K562 (cell line): ENCODE measurements at regions not wholly inside any gene's neighbourhood (a gene's known extent, or its start where the extent isn't known, plus 50 kb on each side); places are given as distances from the start of the nearest gene placed in this dataset.

Experiments
- ARHGAP35 ChIP-seq: fragments of 450-650 bp; IDR thresholded peaks from 2 replicates; pipeline ENCODE4 v1.6.1; 2018; ENCODE audit not compliant: partially characterized antibody
- EP300 ChIP-seq: IDR thresholded peaks from 2 replicates; pipeline ENCODE4 v1.6.1; 2012; ENCODE audit warnings: low read length, improper control_type of control experiment
- EZH2 ChIP-seq: IDR thresholded peaks from 2 replicates; pipeline ENCODE4 v1.6.1; 2012; ENCODE audit warnings: low read depth, mild to moderate bottlenecking, inconsistent platforms, low read length, borderline replicate concordance
- FOXK1 ChIP-seq: sonication (generic); formaldehyde crosslinking; IDR thresholded peaks from 2 replicates; pipeline ENCODE4 v1.8.0; 2022; ENCODE audit warnings: missing genetic modification reagents, mild to moderate bottlenecking, borderline replicate concordance
- GATAD2B ChIP-seq: fragments of 450-650 bp; IDR thresholded peaks from 2 replicates; pipeline ENCODE4 v1.6.1; 2017; ENCODE audit warnings: mild to moderate bottlenecking, borderline replicate concordance
- POLR2AphosphoS5 ChIP-seq: IDR thresholded peaks from 2 replicates; pipeline ENCODE4 v1.6.1; 2011; ENCODE audit warnings: mild to moderate bottlenecking, low read depth, low read length, moderate library complexity; ENCODE audit not compliant: control insufficient read depth, insufficient read depth
- XRCC5 ChIP-seq: fragments of 200-400 bp; formaldehyde crosslinking; IDR thresholded peaks from 2 replicates; pipeline ENCODE4 v1.6.1; 2017; ENCODE audit warnings: low read depth, mild to moderate bottlenecking, low read length
- ZNF24 ChIP-seq: fragments of 450-650 bp; IDR thresholded peaks from 2 replicates; pipeline ENCODE4 v1.6.1; 2016
- ZNF253 ChIP-seq: fragments of 250-450 bp; sonication (Bioruptor Pico); conservative IDR thresholded peaks from 2 replicates; pipeline ENCODE4 v1.6.1; 2021; ENCODE audit warnings: mild to moderate bottlenecking
- ZNF780A ChIP-seq: fragments of 250-450 bp; sonication (Bioruptor Pico); IDR thresholded peaks from 2 replicates; pipeline ENCODE4 v1.5.0; 2021; ENCODE audit warnings: mild to moderate bottlenecking
- TF ChIP-seq, protein P1 (sequence below), 3 experiments: IDR thresholded peaks in 2 of 3; conservative IDR thresholded peaks in 1 of 3; 2 replicates each; pipeline ENCODE4 v1.5.1; 2011 to 2012; ENCODE audit warnings: low read length in 3 of 3, mild to moderate bottlenecking in 3 of 3, control low read depth in 2 of 3, improper control_type of control experiment in 1 of 3, inconsistent platforms in 1 of 3, low read depth in 1 of 3, mixed read lengths in 1 of 3, moderate library complexity in 1 of 3; ENCODE audit not compliant: insufficient read depth in 2 of 3
- TF ChIP-seq, protein P2 (sequence below): fragments of 450-650 bp; formaldehyde crosslinking; IDR thresholded peaks from 2 replicates; pipeline ENCODE4 v1.4.0; 2020; ENCODE audit warnings: mild to moderate bottlenecking
- TF ChIP-seq, protein P3 (sequence below): sonication (generic); formaldehyde crosslinking; IDR thresholded peaks from 2 replicates; pipeline ENCODE4 v1.9.0; 2022; ENCODE audit warnings: mild to moderate bottlenecking, missing genetic modification reagents

DNA sequence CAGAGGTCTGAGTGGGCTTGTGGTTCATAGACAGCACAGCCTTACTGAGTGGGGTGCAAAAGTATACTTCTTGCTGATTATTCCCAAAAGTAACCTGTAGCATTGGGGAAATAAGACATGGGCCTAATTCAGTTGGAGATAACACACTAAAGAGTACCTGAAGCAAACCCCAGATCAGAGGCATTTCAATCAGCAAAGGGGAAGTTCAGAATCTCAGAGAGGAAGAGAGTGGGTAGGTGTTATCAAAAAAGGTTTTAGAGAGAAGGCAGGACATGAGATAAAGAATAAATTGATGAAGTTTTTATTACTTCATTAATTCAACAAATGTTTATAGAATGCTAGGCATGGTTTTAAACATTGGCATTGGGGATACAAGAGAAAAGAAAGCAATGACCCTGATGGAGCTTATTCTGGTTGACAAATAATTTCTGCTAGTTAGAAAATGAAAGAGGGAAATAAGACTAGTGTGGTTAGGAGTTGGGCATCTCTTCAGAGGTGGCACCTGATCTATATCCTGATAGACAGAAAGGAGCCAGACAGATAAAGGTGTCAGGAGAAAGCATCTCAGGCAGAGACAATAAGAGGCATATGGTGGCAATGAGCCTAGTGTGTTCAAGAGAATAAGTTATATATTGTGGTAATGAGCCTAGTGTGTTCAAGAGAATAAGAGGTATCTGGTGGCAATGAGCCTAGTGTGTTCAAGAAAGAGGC, 153.8 kb upstream of the SETBP1 start:
- no peak for TF ChIP-seq POLR2AphosphoS5
- TF ChIP-seq XRCC5: no peak
- TF ChIP-seq, protein P1, sequence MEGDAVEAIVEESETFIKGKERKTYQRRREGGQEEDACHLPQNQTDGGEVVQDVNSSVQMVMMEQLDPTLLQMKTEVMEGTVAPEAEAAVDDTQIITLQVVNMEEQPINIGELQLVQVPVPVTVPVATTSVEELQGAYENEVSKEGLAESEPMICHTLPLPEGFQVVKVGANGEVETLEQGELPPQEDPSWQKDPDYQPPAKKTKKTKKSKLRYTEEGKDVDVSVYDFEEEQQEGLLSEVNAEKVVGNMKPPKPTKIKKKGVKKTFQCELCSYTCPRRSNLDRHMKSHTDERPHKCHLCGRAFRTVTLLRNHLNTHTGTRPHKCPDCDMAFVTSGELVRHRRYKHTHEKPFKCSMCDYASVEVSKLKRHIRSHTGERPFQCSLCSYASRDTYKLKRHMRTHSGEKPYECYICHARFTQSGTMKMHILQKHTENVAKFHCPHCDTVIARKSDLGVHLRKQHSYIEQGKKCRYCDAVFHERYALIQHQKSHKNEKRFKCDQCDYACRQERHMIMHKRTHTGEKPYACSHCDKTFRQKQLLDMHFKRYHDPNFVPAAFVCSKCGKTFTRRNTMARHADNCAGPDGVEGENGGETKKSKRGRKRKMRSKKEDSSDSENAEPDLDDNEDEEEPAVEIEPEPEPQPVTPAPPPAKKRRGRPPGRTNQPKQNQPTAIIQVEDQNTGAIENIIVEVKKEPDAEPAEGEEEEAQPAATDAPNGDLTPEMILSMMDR (IDR thresholded peaks at IDR 0.05 in 2 of 3, conservative IDR thresholded peaks at IDR 0.05 in 1 of 3; ENCODE audit: insufficient read depth in 2 of 3, low read depth in 1 of 3, low read length in 3 of 3): no peak
- TF ChIP-seq EP300: no peak
- no peak for TF ChIP-seq ZNF24
- TF ChIP-seq, protein P2, sequence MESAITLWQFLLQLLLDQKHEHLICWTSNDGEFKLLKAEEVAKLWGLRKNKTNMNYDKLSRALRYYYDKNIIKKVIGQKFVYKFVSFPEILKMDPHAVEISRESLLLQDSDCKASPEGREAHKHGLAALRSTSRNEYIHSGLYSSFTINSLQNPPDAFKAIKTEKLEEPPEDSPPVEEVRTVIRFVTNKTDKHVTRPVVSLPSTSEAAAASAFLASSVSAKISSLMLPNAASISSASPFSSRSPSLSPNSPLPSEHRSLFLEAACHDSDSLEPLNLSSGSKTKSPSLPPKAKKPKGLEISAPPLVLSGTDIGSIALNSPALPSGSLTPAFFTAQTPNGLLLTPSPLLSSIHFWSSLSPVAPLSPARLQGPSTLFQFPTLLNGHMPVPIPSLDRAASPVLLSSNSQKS (CRISPR knock-in tag): no peak
- no peak for TF ChIP-seq FOXK1 (CRISPR knock-in tag)
- no peak for TF ChIP-seq ZNF253 (CRISPR knock-in tag)
- TF ChIP-seq EZH2: no peak
- no peak for TF ChIP-seq ARHGAP35
- TF ChIP-seq ZNF780A: no peak
- TF ChIP-seq, protein P3, sequence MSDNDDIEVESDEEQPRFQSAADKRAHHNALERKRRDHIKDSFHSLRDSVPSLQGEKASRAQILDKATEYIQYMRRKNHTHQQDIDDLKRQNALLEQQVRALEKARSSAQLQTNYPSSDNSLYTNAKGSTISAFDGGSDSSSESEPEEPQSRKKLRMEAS (CRISPR knock-in tag): no peak
- no peak for TF ChIP-seq GATAD2B
